ENCODE measurements at regions not wholly inside any gene's neighbourhood (a gene's known extent, or its start where the extent isn't known, plus 50 kb on each side); places are given as distances from the start of the nearest gene placed in this dataset.

DNA sequence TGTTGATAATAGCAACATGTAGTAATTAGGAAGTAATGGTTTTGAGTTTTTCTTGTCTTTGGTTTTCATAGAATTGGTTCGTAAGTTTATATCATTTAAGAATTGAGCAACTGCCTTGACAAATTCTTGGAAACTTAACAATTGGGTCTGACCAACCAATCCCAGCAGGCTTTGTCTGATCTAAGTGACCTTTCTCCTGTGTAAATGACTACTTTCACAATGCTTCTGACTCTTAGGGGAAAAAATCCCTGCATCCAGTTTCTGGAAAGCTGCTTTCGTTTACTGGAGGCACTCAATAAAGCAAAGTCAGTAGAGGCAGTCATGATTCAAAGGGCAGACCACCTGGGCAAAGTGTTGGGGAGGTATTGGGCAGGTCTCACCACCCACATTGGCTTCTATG is 303.6 kb upstream of the FAM78B start (continued):
- TF ChIP-seq, protein P1, sequence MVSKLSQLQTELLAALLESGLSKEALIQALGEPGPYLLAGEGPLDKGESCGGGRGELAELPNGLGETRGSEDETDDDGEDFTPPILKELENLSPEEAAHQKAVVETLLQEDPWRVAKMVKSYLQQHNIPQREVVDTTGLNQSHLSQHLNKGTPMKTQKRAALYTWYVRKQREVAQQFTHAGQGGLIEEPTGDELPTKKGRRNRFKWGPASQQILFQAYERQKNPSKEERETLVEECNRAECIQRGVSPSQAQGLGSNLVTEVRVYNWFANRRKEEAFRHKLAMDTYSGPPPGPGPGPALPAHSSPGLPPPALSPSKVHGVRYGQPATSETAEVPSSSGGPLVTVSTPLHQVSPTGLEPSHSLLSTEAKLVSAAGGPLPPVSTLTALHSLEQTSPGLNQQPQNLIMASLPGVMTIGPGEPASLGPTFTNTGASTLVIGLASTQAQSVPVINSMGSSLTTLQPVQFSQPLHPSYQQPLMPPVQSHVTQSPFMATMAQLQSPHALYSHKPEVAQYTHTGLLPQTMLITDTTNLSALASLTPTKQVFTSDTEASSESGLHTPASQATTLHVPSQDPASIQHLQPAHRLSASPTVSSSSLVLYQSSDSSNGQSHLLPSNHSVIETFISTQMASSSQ (IDR thresholded peaks at IDR 0.05; ENCODE audit: low read depth) = no peak
- TF ChIP-seq, protein P1 (CRISPR knock-in tag; IDR thresholded peaks at IDR 0.05; ENCODE audit: borderline replicate concordance) = no peak
- no peak for TF ChIP-seq CBFB (CRISPR knock-in tag; IDR thresholded peaks at IDR 0.05)

DNA sequence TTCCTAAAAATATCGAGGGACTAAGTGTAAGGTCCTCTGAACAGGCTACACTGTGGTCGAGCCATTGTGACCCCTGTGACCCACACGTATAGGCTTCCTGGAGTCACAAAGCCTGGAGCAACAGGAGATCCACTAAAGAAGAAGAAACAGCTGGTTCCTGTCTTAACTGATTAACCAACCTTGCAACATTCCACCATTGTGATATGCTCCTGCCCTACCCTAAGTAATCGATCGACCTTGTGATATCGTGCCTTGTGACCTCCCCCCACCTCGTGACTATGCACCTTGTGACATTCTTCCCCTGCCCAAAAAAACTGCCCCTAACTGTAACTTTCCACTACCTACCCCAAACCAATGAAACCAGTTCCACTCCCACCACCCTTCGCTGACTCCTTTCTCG is 304.6 kb upstream of the FAM78B start:
- no peak overlapping the region for H3K27ac ChIP-seq (ENCODE audit: extremely low read length, insufficient read depth, low read length)
- H3K4me1 ChIP-seq (ENCODE audit: insufficient read depth, low read length) = no peaks in the 10 kb centered on the region
- no peaks in the 10 kb centered on the region for H4K20me1 ChIP-seq (ENCODE audit: insufficient read depth, low read length)
- ChIA-PET CTCF (ENCODE audit: low intra/inter-chr PET ratio, low total read pairs) (no interaction called here), POLR2A (no interaction called here)
- H3K4me2 ChIP-seq (ENCODE audit: low read depth, low read length) = no peak overlapping the region
- H3K9me3 ChIP-seq (ENCODE audit: low read length) = no peaks in the 10 kb centered on the region
- H3K79me2 ChIP-seq (ENCODE audit: insufficient read depth, low read length) = no peaks in the 10 kb centered on the region
- DNase-seq (ENCODE audit: low spot score) (no peak), FAIRE-seq (no peak), ATAC-seq (no peak)
- 36% methylated on average over 9 of the region's 9 CpGs for WGBS (ENCODE audit: low lambda C conversion rate)
- in situ Hi-C loops (cut with HindIII; ENCODE audit: extremely low pct_ligation_motif_present, low pct_unique_long_range_greater_than_20kb) = no loop called here
- H2AFZ ChIP-seq (ENCODE audit: low read length) = no peak overlapping the region
- no peak for TF ChIP-seq IRF2 (CRISPR knock-in tag; IDR thresholded peaks at IDR 0.05)
- TF ChIP-seq ZFP82 (CRISPR knock-in tag; IDR thresholded peaks at IDR 0.05; ENCODE audit: borderline replicate concordance) = no peak
- TF ChIP-seq MAFG (CRISPR knock-in tag; IDR thresholded peaks at IDR 0.05) = no peak
- TF ChIP-seq, protein P2, sequence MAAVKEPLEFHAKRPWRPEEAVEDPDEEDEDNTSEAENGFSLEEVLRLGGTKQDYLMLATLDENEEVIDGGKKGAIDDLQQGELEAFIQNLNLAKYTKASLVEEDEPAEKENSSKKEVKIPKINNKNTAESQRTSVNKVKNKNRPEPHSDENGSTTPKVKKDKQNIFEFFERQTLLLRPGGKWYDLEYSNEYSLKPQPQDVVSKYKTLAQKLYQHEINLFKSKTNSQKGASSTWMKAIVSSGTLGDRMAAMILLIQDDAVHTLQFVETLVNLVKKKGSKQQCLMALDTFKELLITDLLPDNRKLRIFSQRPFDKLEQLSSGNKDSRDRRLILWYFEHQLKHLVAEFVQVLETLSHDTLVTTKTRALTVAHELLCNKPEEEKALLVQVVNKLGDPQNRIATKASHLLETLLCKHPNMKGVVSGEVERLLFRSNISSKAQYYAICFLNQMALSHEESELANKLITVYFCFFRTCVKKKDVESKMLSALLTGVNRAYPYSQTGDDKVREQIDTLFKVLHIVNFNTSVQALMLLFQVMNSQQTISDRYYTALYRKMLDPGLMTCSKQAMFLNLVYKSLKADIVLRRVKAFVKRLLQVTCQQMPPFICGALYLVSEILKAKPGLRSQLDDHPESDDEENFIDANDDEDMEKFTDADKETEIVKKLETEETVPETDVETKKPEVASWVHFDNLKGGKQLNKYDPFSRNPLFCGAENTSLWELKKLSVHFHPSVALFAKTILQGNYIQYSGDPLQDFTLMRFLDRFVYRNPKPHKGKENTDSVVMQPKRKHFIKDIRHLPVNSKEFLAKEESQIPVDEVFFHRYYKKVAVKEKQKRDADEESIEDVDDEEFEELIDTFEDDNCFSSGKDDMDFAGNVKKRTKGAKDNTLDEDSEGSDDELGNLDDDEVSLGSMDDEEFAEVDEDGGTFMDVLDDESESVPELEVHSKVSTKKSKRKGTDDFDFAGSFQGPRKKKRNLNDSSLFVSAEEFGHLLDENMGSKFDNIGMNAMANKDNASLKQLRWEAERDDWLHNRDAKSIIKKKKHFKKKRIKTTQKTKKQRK (IDR thresholded peaks at IDR 0.05; ENCODE audit: low read length) = no peak
- TF ChIP-seq ZNF616 (CRISPR knock-in tag; IDR thresholded peaks at IDR 0.05; ENCODE audit: low read depth) = no peak
- no peak for TF ChIP-seq ZNF772 (CRISPR knock-in tag; IDR thresholded peaks at IDR 0.05)
- TF ChIP-seq THAP11 (CRISPR knock-in tag; IDR thresholded peaks at IDR 0.05) = no peak
- TF ChIP-seq ZSCAN31 (CRISPR knock-in tag; IDR thresholded peaks at IDR 0.05; ENCODE audit: low read depth) = no peak
- TF ChIP-seq ZBTB20 (CRISPR knock-in tag; IDR thresholded peaks at IDR 0.05; ENCODE audit: borderline replicate concordance, low read depth) = no peak
- H3K4me3 ChIP-seq (replicated peaks in 1 of 3; ENCODE audit: insufficient read depth in 1 of 3, low read depth in 2 of 3, low read length in 3 of 3) = no peak overlapping the region
- H3K27me3 ChIP-seq (ENCODE audit: control insufficient read depth in 1 of 2, insufficient read depth in 2 of 2, low read length in 2 of 2) = no peaks in the 10 kb centered on the region
- intact Hi-C loops (cut with micrococcal nuclease; ENCODE audit: unreplicated experiment) = no loop called here
- no peak overlapping the region for H3K9ac ChIP-seq (ENCODE audit: insufficient read depth, low read depth, low read length)
- no TSS peak for BruUV-seq (replicated peaks)
- no peaks in the 10 kb centered on the region for H3K36me3 ChIP-seq (replicated peaks in 1 of 2; ENCODE audit: control insufficient read depth in 1 of 2, insufficient read depth in 2 of 2, low read length in 2 of 2)

Measured in HepG2 (cell line).